DND-41 (cell line): ENCODE measurements at regions not wholly inside any gene's neighbourhood (a gene's known extent, or its start where the extent isn't known, plus 50 kb on each side); places are given as distances from the start of the nearest gene placed in this dataset.

Experiments used
- CTCF ChIP-seq: IDR thresholded peaks from 2 replicates; pipeline ENCODE4 v1.5.1; 2012; ENCODE audit warnings: borderline replicate concordance, low read length, moderate library complexity, mild to moderate bottlenecking; ENCODE audit not compliant: poor library complexity, severe bottlenecking; ENCODE audit errors: extremely low read depth
- EZH2 ChIP-seq: IDR thresholded peaks from 3 replicates; pipeline ENCODE4 v1.6.1; 2012; ENCODE audit warnings: borderline replicate concordance, low read depth, mild to moderate bottlenecking, moderate library complexity, low read length, inconsistent platforms; ENCODE audit not compliant: severe bottlenecking

DNA sequence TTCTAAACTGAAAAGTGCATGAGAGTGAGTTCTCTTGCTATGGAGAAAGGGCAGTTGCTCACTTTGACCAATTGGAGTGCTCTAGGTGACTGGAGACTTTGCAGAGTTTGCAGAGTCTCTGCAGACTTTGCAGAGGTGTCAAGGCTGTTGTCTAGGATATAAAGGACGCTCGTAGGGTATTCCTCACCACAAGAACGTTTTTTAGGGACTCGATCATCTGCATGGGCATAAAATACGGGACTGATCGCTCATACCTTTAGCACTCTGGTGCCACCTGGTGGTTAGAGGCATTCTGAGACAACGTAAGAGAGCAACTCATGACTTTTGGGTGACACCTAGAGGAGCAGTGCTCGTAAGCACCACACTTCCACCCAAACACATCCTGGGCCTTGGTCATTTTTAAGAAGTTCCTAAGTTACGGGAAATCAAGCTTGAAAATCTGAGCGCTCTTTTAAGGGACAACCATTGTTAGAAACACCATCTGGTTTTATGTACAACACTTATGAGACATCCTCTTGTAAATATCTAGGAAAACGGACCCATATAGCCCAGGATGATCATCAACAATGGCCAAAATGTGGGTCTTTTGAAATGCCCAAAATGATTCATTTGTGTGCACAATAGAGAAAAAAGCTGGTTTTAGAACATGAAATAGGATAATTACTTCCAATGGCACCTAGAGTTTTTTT lies 51.6 kb upstream of the XCR1 start:
- TF ChIP-seq CTCF = peak; percentile 100
- TF ChIP-seq EZH2 = no peak
